ENCODE measurements at regions not wholly inside any gene's neighbourhood (a gene's known extent, or its start where the extent isn't known, plus 50 kb on each side); places are given as distances from the start of the nearest gene placed in this dataset.

DNA sequence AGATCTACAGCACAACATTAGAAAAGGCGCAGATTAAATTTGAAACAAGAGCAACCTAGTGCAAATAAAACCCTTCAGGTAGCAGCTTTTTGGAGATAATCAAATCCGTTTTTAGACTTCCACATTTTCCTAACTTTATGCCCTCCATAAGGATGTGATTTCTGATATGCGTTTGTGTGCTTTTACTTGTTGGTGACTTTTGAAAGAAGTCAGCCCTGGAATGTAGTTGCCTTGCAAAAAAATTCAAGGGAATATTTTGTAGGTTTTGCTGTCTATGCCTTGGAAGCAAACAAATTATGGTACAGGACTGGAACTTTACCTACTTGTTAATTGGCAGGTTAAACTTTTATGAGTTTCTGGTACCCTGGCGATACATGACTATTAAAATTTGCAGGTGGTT, 86.7 kb upstream of the HDAC9 start:
- TF ChIP-seq, protein P1, sequence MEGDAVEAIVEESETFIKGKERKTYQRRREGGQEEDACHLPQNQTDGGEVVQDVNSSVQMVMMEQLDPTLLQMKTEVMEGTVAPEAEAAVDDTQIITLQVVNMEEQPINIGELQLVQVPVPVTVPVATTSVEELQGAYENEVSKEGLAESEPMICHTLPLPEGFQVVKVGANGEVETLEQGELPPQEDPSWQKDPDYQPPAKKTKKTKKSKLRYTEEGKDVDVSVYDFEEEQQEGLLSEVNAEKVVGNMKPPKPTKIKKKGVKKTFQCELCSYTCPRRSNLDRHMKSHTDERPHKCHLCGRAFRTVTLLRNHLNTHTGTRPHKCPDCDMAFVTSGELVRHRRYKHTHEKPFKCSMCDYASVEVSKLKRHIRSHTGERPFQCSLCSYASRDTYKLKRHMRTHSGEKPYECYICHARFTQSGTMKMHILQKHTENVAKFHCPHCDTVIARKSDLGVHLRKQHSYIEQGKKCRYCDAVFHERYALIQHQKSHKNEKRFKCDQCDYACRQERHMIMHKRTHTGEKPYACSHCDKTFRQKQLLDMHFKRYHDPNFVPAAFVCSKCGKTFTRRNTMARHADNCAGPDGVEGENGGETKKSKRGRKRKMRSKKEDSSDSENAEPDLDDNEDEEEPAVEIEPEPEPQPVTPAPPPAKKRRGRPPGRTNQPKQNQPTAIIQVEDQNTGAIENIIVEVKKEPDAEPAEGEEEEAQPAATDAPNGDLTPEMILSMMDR (IDR thresholded peaks at IDR 0.05; ENCODE audit: insufficient read depth, low read depth, low read length, missing control alignments): no peak
- no peak for DNase-seq (ENCODE audit: low read depth)
- H3K4me3 ChIP-seq (ENCODE audit: low read depth, low read length): no peak overlapping the region

GRCh38 chr7:18413447-18413846, 82.1 kb upstream of the HDAC9 start:
- no peak overlapping the region for H3K4me3 ChIP-seq (ENCODE audit: low read depth, low read length)
- no peak for DNase-seq (ENCODE audit: low read depth)
- TF ChIP-seq, protein P1 (IDR thresholded peaks at IDR 0.05; ENCODE audit: insufficient read depth, low read depth, low read length, missing control alignments): no peak

DNA sequence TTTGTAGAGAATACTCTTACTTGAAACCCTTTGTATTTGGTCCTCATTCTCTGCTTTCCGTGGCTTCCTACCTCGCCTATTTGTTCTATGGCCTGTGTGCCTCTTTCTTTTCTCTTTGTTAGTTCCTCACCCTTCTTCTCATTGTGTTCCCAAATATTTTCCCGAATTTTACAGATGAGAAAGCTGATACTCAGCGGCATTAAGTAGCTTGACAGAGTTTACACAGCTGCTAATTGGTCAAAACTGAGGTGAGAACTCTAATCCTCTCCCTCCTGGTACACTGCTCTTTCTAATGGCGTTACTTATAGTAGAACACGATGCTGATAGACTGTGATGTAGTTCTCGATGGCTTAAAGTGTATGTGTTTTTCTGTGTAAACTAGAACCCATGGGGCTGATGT, 80.7 kb upstream of the HDAC9 start:
- DNase-seq (ENCODE audit: low read depth): no peak
- TF ChIP-seq, protein P1 (IDR thresholded peaks at IDR 0.05; ENCODE audit: insufficient read depth, low read depth, low read length, missing control alignments): no peak
- H3K4me3 ChIP-seq (ENCODE audit: low read depth, low read length): no peak overlapping the region

DNA sequence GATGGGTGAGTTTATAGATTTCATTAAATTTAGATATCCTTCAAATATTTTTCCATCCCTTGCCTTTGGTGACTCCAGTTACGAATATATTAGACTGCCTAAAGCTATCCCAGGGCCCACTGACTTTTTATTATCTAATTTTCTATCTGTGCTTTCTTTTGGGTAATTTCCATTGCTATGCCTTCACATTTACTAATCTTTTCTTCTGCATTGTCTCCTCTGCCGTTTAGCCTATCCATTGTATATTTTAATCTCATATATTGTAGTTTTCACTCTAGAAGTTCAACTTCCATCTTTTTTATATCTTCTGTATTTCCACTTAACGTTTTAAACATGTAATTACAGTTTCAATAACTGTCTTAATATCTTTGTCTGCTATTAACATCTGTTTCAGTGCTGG, 78.6 kb upstream of the HDAC9 start:
- TF ChIP-seq, protein P1 (IDR thresholded peaks at IDR 0.05; ENCODE audit: insufficient read depth, low read depth, low read length, missing control alignments): no peak
- DNase-seq (ENCODE audit: low read depth): no peak
- no peak overlapping the region for H3K4me3 ChIP-seq (ENCODE audit: low read depth, low read length)

DNA sequence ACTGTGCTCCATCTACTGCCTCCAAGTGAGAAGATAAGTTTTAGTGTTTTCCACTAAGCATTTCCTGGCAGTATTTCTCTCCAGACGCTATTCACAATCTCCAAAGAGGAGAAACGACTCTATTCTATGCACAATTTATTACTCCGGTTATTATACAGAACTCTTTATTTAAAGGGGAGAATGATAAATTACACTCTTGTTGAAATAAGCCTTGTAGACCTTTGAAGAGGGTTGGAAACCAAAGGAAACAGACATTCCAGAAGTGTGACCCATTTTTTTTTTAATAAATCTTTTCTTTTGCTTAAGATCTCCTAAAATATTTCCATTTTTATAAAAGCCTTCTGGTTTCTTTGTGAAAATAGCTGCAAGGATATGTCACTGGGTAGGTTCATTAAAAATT, 76.1 kb upstream of the HDAC9 start:
- H3K4me3 ChIP-seq (ENCODE audit: low read depth, low read length): no peak overlapping the region
- TF ChIP-seq, protein P1 (IDR thresholded peaks at IDR 0.05; ENCODE audit: insufficient read depth, low read depth, low read length, missing control alignments): no peak
- DNase-seq (ENCODE audit: low read depth): no peak

DNA sequence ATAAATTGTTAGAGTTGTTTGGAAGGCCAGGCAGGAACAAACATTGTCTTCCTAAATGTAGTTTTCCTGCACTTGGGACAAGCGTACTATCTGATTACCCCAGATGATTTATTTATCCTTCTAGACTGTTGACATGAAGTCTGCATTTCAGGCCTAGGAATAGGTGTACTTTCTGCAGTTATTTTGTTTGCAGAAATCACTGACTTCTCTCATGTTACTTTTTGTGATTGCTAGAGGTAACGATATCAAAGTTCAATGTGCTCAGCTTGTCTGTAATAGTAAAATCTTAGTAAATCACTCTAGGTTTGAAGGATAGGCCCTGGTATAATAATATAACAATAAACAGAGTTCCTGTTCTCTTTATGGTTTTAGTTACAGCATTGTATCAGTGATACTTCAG, 75.4 kb upstream of the HDAC9 start:
- no peak for DNase-seq (ENCODE audit: low read depth)
- H3K4me3 ChIP-seq (ENCODE audit: low read depth, low read length): no peak overlapping the region
- TF ChIP-seq, protein P1 (IDR thresholded peaks at IDR 0.05; ENCODE audit: insufficient read depth, low read depth, low read length, missing control alignments): no peak

GRCh38 chr7:18420748-18421147, 74.8 kb upstream of the HDAC9 start:
- H3K4me3 ChIP-seq (ENCODE audit: low read depth, low read length): no peak overlapping the region
- DNase-seq (ENCODE audit: low read depth): no peak
- TF ChIP-seq, protein P1 (IDR thresholded peaks at IDR 0.05; ENCODE audit: insufficient read depth, low read depth, low read length, missing control alignments): no peak
